K562 (cell line): ENCODE measurements at regions not wholly inside any gene's neighbourhood (a gene's known extent, or its start where the extent isn't known, plus 50 kb on each side); places are given as distances from the start of the nearest gene placed in this dataset.
"Not testable (repeated sequence)": the region's sequence is repeated elsewhere in the genome, so short reads cannot be mapped to it uniquely, and the experiment has no call there.

Experiments
- ATAC-seq: fragments of 200-7000 bp; cut with Tn5 transposase; 3 replicates; pipeline ENCODE4 v1.9.1; 2020; ENCODE audit warnings: moderate library complexity
- BruUV-seq: library from RNA; stranded (reverse); fragments of 400-500 nt; replicated peaks from 2 replicates; lab custom pipeline; 2021; lab: Mats Ljungman, UMichigan
- CTCF ChIA-PET: fragments of 300-600 bp; formaldehyde crosslinking; extraction: SDS; loops from one replicate; lab custom pipeline; 2021; ENCODE audit warnings: low intra/inter-chr PET ratio; lab: Yijun Ruan, JAX
- POLR2A ChIA-PET: fragments of 300-600, 350-650 bp; sonication (Branson Sonifier 250); formaldehyde crosslinking; extraction: SDS; loops from one replicate; lab custom pipeline; 2021; ENCODE audit warnings: antibody characterized with exemption, inconsistent platforms; lab: Yijun Ruan, JAX
- DNase-seq, 4 experiments: peaks; one replicate each; pipeline versions ENCODE4 v3.0.0 to v3.0.0-alpha.2; 2011 to 2018; ENCODE audit warnings: low spot score in 3 of 4, mixed read lengths in 3 of 4; ENCODE audit errors: extremely low read depth in 1 of 4
- FAIRE-seq: peaks from 2 replicates; lab custom pipeline; 2011; peaks lifted over from hg19 to GRCh38; lab: Jason Lieb, UNC
- H2AFZ ChIP-seq: 2 replicates; pipeline ENCODE4 v1.6.0; 2011; ENCODE audit warnings: low read depth, low read length, control low read depth, inconsistent platforms
- H3K27ac ChIP-seq: fragments of 200-600 bp; 3 replicates; pipeline ENCODE4 v1.8.0; 2011; ENCODE audit warnings: low read depth, mild to moderate bottlenecking, control low read depth, inconsistent platforms, low read length, moderate library complexity, mixed read lengths; ENCODE audit errors: extremely low read depth
- H3K27me3 ChIP-seq, 2 experiments: fragments of 300-600 bp in 1 of 2; 2 replicates in 1 of 2; 3 replicates in 1 of 2; pipeline versions ENCODE4 v1.6.0 to v1.8.0; 2011; ENCODE audit warnings: inconsistent platforms in 2 of 2, low read length in 2 of 2, mild to moderate bottlenecking in 1 of 2, mixed read lengths in 1 of 2, moderate library complexity in 1 of 2; ENCODE audit not compliant: control insufficient read depth in 2 of 2, insufficient read depth in 2 of 2
- H3K36me3 ChIP-seq: fragments of 300-600 bp; 3 replicates; pipeline ENCODE4 v1.8.0; 2011; ENCODE audit warnings: mild to moderate bottlenecking, low read length, inconsistent platforms; ENCODE audit not compliant: control insufficient read depth, insufficient read depth
- H3K4me1 ChIP-seq, 2 experiments: fragments of 200-600 bp in 1 of 2; replicated peaks in 1 of 2; 2 replicates in 1 of 2; 3 replicates in 1 of 2; pipeline versions ENCODE4 v1.5.1 to v1.8.0; 2011; ENCODE audit warnings: inconsistent platforms in 2 of 2, low read length in 2 of 2, mild to moderate bottlenecking in 1 of 2, mixed read lengths in 1 of 2, moderate library complexity in 1 of 2; ENCODE audit not compliant: control insufficient read depth in 2 of 2, insufficient read depth in 2 of 2
- H3K4me2 ChIP-seq: 2 replicates; pipeline ENCODE4 v1.6.1; 2011; ENCODE audit warnings: low read length, control low read depth, inconsistent platforms, mixed read lengths; ENCODE audit not compliant: insufficient read depth
- H3K4me3 ChIP-seq: fragments of 200-600 bp; sonication (generic), shearing (Covaris generic); 2 replicates; pipeline ENCODE4 v1.5.1; 2016; ENCODE audit warnings: control low read depth, inconsistent platforms
- H3K79me2 ChIP-seq: fragments of 200-600 bp; 3 replicates; pipeline ENCODE4 v1.8.0; 2011; ENCODE audit warnings: low read length, inconsistent platforms; ENCODE audit not compliant: control insufficient read depth, insufficient read depth
- H3K9ac ChIP-seq, 2 experiments: 2 replicates each; pipeline versions ENCODE4 v1.6.0 to v1.6.1; 2011; ENCODE audit warnings: low read depth in 2 of 2, low read length in 2 of 2, control low read depth in 1 of 2, inconsistent platforms in 1 of 2, mild to moderate bottlenecking in 1 of 2, mixed read lengths in 1 of 2; ENCODE audit not compliant: insufficient read depth in 1 of 2
- H3K9me1 ChIP-seq: one replicate; pipeline ENCODE4 v1.6.0; 2011; ENCODE audit warnings: inconsistent platforms, mild to moderate bottlenecking, low read length, moderate library complexity; ENCODE audit not compliant: control insufficient read depth, insufficient read depth
- H3K9me3 ChIP-seq: replicated peaks from 2 replicates; pipeline ENCODE4 v1.5.1; 2011; ENCODE audit warnings: low read depth, low read length, inconsistent platforms; ENCODE audit not compliant: control insufficient read depth, insufficient read depth
- H4K20me1 ChIP-seq: replicated peaks from 2 replicates; pipeline ENCODE4 v1.6.1; 2011; ENCODE audit warnings: low read length, inconsistent platforms, mixed read lengths; ENCODE audit not compliant: control insufficient read depth, insufficient read depth
- ATF2 ChIP-seq: sonication (generic); formaldehyde crosslinking; IDR thresholded peaks from 2 replicates; pipeline ENCODE4 v1.8.1; 2022; ENCODE audit warnings: missing genetic modification reagents
- EWSR1 ChIP-seq: fragments of 450-650 bp; IDR thresholded peaks from 2 replicates; pipeline ENCODE4 v1.6.1; 2018; ENCODE audit warnings: borderline replicate concordance, mild to moderate bottlenecking, low read depth, moderate library complexity; ENCODE audit not compliant: partially characterized antibody
- KAT2B ChIP-seq: IDR thresholded peaks from one replicate; pipeline ENCODE4 v1.6.1; 2012; ENCODE audit warnings: low read depth, mild to moderate bottlenecking, control low read depth, inconsistent platforms, low read length, moderate library complexity
- RBM15 ChIP-seq: fragments of 200-400 bp; formaldehyde crosslinking; IDR thresholded peaks from 2 replicates; pipeline ENCODE4 v1.6.1; 2018; ENCODE audit warnings: mild to moderate bottlenecking, low read length, moderate library complexity; ENCODE audit not compliant: insufficient read depth
- RCOR1 ChIP-seq, 2 experiments: IDR thresholded peaks; 2 replicates each; pipeline ENCODE4 v1.6.1; 2012; ENCODE audit warnings: low read depth in 2 of 2, low read length in 2 of 2, borderline replicate concordance in 1 of 2, improper control_type of control experiment in 1 of 2
- RREB1 ChIP-seq: fragments of 250-450 bp; sonication (Bioruptor Pico); IDR thresholded peaks from 2 replicates; pipeline ENCODE4 v1.4.0; 2020
- ZNF24 ChIP-seq: fragments of 450-650 bp; IDR thresholded peaks from 2 replicates; pipeline ENCODE4 v1.6.1; 2016
- WGBS: fragments of 100-300 bp; shearing (Covaris generic); methylation state at CpG from one replicate; pipeline ENCODE4 v1.1.6; 2016; ENCODE audit warnings: low coverage, mixed read lengths; ENCODE audit not compliant: insufficient coverage; ENCODE audit errors: missing lambda C conversion rate; 5-methylcytosine and 5-hydroxymethylcytosine counted together
- in situ Hi-C: fragments of 300-500 bp; cut with MboI; formaldehyde crosslinking; loops from 4 replicates; pipeline ENCODE4 v1.15.0; 2018; ENCODE audit warnings: inconsistent platforms, mixed read lengths
- intact Hi-C: fragments of 100-400 bp; cut with micrococcal nuclease; formaldehyde crosslinking; loops from 2 replicates; pipeline ENCODE4 v1.14.2; 2022
- TF ChIP-seq, protein P1 (sequence below): fragments of 450-650 bp; IDR thresholded peaks from 2 replicates; pipeline ENCODE4 v1.6.1; 2016

DNA sequence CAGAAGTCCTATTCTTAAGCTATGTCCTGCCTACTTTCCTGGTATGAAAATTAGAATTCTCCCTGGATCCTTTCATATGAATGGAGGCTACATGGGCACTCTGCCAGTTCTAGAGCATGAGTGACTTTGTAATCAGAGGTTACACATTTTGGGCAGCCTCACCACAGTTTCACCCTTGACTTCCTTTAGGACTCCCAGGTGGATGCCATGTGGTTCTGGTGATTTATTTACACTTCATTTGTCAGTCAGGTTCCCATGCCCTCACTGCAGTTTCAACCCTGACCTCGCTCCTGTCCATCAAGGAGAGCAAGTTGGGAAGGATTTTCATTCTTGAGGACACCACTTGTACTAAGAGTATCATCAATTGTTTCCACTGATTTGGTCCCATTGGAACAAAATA, 344.4 kb upstream of the FRG2C start:
- H2AFZ ChIP-seq, ATAC-seq, H3K4me1 ChIP-seq, H3K9me1 ChIP-seq, H3K27me3 ChIP-seq, H3K9me3 ChIP-seq, H3K4me2 ChIP-seq, H3K4me3 ChIP-seq, DNase-seq, BruUV-seq, CTCF ChIA-PET, FAIRE-seq, H4K20me1 ChIP-seq, H3K27ac ChIP-seq, H3K36me3 ChIP-seq, H3K79me2 ChIP-seq, H3K9ac ChIP-seq, intact Hi-C loops, POLR2A ChIA-PET: not testable (repeated sequence)
- WGBS = 0% methylated on average over 1 of the region's 1 CpG
- in situ Hi-C loops = loop anchor here (25.0 kb wide), 1 partner anchor 243 kb away; no protein-coding TSS in a partner anchor

GRCh38 chr3:75320369-75320768, 343.8 kb upstream of the FRG2C start:
- CTCF ChIA-PET = no interaction called here
- in situ Hi-C loops (loop anchor here (25.0 kb wide), 1 partner anchor 242 kb away; no protein-coding TSS in a partner anchor), intact Hi-C loops (no loop called here)
- BruUV-seq = no TSS peak
- FAIRE-seq (no peak), ATAC-seq (no peak), DNase-seq (no peak)
- H3K9me1 ChIP-seq = no peaks in the 10 kb centered on the region
- no peak overlapping the region for H3K4me3 ChIP-seq
- 0% methylated on average over 2 of the region's 4 CpGs for WGBS
- no peak overlapping the region for H3K4me2 ChIP-seq
- POLR2A ChIA-PET = no interaction called here
- no peak overlapping the region for H3K27ac ChIP-seq
- no peaks in the 10 kb centered on the region for H4K20me1 ChIP-seq
- H3K9ac ChIP-seq = no peak overlapping the region
- no peak for TF ChIP-seq ZNF24
- TF ChIP-seq, protein P1, sequence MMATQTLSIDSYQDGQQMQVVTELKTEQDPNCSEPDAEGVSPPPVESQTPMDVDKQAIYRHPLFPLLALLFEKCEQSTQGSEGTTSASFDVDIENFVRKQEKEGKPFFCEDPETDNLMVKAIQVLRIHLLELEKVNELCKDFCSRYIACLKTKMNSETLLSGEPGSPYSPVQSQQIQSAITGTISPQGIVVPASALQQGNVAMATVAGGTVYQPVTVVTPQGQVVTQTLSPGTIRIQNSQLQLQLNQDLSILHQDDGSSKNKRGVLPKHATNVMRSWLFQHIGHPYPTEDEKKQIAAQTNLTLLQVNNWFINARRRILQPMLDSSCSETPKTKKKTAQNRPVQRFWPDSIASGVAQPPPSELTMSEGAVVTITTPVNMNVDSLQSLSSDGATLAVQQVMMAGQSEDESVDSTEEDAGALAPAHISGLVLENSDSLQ = no peak
- TF ChIP-seq RBM15 = no peak
- TF ChIP-seq RCOR1 (IDR thresholded peaks at IDR 0.05; ENCODE audit: borderline replicate concordance in 1 of 2, low read depth in 2 of 2, low read length in 2 of 2) = no peak
- no peak for TF ChIP-seq RREB1 (CRISPR knock-in tag)
- TF ChIP-seq KAT2B = no peak
- TF ChIP-seq EWSR1 = no peak
- no peak for TF ChIP-seq ATF2
- no peaks in the 10 kb centered on the region for H3K9me3 ChIP-seq
- no peaks in the 10 kb centered on the region for H3K79me2 ChIP-seq
- no peaks in the 10 kb centered on the region for H3K4me1 ChIP-seq
- H3K36me3 ChIP-seq = no peaks in the 10 kb centered on the region
- no peak overlapping the region for H2AFZ ChIP-seq
- no peaks in the 10 kb centered on the region for H3K27me3 ChIP-seq
